Dermis blood vessel endothelial cell (primary cell): ENCODE measurements at regions not wholly inside any gene's neighbourhood (a gene's known extent, or its start where the extent isn't known, plus 50 kb on each side); places are given as distances from the start of the nearest gene placed in this dataset.

Experiments
- DNase-seq: peaks from one replicate; pipeline ENCODE4 v3.0.0; 2010

DNA sequence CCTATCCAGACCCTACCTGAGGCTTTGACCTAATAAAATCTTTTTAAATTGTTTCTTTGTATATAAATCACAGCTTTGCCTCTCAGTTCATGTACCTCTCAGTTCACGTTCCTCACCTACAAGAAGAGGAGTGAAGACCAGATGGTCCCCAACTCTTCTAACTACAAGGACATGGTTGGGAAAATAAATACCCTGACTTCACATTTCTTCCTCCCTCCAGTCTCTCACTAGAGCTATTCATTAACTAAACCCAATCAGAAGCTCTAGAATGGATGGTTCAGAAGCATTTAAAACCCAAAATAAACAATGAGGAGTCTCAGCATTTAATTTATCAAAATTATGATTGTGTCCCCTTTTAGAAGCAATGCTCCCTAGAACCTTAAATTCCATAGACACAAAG is 97.3 kb upstream of the AGTR1 start:
- no peak for DNase-seq

DNA sequence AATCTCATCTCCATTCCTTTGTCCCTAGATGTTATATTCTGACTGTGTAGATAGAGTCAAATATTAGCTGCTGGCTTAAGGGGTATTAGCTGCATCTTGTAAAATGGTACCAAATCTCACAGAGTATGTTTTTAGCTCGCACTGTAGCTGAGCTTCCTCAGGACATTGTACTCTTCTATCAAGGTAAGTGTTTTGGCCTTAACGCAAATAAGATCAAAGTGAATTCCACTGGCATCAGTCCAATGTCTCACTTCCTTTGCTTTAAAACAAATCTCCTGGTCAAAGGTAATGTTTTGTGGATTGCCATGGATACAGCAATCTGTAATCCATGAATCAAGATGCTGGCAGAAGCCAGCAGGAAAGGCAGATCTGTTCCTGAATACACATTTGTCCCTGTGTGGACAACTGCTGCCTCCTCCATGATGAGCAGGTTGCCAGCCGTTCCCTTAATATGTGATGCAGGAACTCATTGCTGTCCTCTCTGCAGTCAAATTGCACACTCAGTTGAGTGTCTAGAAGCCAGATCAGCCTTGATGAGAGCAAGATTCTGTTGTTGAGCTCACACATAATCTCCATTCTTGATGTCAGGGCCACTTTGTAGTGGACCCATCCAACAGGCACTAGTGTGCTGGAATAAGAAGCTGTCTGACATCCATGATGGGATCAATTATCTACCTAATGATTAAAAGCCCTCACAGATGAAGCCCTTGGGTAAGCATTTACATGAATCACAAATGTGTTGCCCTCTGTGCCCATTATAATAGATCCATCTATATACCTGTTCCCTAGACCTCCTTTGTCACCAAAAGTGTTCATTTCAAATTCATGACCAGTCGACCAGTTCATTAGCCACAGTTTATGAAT is 96.6 kb upstream of the AGTR1 start:
- DNase-seq: peak; percentile 1

DNA sequence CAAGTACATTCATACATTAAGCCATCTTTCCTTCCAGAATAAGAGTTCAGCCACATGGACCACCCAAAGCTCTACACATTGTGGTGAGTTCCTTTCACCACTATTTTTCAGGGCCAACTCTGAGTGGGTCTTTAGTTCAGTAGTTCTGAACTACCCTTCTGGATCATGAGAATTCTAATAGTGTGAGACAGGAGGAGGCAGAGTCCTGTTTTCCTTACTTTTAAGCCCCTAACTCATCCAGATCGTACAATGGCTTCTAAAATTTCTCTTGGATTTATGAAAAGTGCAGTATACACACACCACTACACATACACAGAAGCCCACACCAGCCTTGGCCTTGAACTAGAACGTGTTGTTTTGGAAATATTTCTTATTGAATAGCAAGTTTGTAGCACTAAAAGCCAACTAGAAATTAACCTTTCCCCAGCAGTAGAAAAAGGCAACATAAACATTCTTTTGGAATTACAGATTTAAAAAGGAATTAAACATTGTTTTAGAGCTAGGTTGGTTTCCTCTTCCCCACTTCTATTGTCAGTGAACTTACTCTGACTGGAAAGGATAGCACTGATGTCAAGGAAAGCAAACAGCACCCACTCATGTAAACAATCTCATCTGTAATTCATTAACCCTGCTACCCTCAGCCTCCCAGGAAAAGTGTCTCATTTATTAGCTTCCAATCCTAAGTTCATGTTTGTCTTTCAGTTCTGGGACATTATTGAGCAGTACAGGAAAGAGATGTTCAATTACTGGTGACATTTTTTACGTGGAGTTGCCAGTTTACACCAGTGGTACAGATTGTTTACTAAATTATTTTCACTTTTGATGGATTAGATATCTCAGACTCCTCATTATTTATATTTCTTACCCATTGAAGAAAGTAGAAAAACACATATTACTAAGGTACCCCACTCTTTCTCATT is 95.7 kb upstream of the AGTR1 start:
- no peak for DNase-seq

DNA sequence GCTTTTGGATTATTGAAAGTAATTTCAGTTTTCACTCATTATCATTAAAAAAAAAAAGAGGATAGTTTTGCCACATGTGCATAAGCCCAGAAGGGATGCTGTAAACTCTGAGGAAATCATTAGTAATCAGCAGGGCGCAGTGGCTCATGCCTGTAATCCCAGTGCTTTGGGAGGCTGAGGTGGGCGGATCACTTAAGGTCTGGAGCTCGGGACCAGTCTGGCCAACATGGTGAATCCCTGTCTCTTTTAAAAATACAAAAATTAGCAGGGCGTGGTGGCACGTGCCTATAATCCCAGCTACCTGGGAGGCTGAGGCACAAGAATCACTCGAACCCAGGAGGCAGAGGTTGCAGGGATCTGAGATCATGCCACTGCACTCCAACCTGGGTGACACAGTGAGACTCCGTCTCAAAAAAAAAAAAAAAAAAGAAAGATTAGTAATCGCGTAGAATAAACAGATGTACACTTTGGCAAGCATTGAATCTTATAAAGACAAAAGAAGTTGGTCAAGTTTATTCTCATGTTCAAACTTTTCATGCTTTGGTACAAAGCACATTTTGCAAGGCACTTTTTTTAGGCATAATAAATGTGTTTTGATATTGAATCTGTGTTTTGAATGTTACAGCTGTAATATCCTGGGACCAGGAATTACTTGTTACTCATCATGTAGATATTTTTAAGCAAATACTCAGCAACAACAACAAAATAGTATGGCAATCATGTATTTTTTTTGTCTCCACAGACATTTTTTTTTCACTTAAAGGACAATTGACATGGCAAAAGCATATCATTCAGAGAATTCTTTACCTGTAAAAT is 93.2 kb upstream of the AGTR1 start:
- DNase-seq: no peak

DNA sequence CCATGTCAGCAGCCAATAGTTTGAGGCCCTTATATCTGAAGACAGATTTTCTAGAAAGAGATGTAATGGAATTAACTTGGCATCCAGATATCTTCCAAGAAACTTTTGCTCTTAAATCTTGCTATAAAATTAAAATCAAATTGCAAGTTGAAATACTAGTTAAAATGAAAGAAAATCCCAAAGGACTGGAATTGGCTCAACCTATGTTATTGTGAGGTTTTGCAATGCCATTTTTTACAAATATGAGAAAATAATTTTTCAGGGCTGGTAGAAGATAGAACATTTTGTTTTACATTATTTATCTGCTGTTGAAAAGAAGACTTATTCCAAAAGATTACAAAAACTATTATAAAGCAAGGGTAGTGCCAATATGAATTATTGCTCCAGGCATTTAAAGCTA is 92.2 kb upstream of the AGTR1 start:
- no peak for DNase-seq

DNA sequence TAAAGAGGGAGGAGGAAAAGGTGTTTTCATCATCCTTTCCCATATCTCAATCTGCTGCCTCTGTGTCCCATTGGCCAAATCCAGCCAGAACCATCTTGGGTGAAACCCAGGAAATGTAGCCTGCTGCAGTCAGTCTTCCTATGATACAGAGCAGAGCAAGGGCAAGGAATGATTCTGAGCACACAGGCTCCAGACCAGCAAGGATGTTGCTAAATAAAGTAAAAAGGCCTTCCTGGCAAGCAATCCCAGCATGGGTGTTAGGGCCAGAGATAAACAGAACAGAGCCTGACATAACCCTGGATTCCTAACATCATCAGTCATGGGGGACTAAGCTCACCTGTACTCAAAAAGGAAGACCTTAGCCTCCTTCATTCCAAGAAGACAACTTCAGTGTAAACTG is 90.7 kb upstream of the AGTR1 start:
- DNase-seq: no peak

DNA sequence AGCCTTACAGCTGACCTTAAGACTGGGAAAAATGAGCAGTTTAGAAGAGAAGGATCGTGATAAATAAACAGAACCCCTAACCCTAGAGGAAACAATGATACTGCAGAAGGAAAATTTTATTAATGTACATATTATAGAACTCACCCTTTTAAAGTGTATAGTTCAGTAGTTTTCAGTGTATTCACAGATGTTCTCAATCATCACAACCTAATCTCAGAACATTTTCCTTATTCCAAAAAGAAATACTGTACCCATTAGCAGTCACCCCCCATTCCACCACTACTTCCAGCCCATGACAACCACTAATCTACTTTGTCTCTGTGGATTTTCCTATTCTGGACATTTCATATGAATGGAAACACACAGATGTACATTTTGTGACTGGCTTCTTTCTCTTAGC is 90.2 kb upstream of the AGTR1 start:
- DNase-seq: no peak

DNA sequence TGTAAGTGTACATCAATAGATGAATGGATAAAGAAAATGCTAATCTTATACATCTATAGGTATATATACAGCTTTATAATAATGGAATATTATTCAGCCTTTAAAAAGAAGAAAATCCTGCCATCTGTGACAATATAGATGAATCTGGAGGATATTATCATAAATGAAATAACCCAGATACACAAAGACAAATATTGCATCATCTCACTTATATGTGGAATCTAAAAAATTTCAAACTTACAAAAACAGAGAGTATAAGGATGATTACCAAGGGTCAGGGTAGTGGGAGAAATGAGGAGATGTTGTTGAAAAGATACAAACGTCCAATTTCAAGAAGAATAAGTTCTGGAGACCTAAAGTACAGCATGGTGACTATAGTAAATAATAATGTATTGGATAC is 85.4 kb upstream of the AGTR1 start:
- no peak for DNase-seq

DNA sequence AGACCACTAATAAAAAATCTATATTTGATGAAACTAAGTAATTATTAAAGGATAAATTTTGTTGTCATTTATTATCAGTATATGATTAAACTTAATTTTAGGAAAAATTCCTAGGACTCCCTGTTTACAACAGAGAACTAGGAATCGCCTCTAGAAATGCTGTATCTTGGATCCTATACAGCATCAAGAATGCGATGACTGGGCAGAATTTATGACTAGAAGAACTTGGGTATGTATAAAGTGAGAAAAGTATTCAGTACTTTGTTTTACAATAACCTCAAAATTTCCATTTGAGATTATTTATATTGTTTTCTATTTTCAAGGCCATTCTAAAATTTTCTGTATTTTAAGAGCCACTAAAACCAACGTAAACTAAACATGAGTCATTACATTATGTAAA is 82.3 kb upstream of the AGTR1 start:
- no peak for DNase-seq

DNA sequence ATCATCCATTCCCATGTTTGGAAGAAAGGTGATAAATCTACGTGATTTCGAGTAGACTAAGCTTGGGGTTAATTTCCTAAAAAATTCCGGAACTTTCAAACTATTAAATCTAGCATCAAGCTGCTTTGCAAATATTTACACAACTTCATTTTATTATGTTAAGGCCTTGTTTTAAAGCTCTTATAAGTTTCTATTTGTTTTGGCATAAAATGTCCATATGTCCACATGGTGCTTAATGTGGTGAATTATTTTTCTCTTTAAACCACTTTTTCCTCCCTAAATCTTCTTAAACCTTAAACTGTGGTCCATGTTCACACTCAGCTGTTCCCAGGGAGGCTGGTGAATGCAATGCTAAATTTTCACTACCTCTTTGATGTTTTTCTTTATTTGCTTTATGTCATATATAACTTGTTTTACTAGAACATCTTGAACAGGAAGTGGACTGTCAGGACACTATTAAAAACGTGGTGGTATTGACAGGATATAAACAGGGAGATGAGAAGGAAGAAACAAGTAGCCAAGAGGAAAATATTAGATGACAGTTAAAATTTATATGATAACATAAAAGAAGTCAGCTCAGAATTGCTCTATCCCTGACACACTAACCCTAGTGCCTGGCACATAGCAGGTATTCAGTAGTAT is 72.5 kb upstream of the AGTR1 start:
- no peak for DNase-seq

DNA sequence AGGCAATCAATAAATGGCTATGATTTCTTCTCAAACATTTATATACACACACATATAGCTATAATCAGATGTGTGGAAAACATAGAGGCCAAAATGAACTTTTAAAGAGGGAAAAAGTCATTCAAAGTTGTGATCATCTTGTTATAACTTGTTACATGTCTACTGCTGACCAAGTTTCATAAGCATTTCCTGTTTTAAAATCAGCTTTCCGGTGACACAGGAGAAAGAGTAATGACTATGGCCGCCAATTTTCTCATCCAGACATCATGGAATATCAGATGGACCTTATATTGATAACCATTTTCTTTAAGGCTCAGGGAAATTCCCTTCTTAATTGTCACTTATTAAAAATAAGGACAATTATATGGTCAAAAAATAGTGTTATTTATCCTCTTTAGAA is 71.7 kb upstream of the AGTR1 start:
- DNase-seq: peak; percentile 12

DNA sequence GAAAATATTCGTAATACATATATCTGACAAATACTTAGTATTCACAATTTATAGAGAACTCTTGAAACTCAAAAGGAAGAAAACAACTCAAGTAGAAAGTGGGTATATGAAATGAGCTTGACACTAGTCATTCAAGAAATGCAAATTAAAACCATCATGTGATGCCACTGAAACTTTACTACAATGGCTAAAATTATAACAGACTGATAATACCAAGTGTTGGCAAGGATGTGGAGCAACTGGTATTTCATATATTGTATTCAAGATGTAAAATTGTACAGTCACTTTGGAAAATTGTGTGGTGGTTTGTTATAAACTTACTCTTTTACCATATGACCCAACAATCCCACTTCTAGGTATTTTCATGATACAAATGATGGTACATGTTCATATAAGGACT is 68.7 kb upstream of the AGTR1 start:
- no peak for DNase-seq

DNA sequence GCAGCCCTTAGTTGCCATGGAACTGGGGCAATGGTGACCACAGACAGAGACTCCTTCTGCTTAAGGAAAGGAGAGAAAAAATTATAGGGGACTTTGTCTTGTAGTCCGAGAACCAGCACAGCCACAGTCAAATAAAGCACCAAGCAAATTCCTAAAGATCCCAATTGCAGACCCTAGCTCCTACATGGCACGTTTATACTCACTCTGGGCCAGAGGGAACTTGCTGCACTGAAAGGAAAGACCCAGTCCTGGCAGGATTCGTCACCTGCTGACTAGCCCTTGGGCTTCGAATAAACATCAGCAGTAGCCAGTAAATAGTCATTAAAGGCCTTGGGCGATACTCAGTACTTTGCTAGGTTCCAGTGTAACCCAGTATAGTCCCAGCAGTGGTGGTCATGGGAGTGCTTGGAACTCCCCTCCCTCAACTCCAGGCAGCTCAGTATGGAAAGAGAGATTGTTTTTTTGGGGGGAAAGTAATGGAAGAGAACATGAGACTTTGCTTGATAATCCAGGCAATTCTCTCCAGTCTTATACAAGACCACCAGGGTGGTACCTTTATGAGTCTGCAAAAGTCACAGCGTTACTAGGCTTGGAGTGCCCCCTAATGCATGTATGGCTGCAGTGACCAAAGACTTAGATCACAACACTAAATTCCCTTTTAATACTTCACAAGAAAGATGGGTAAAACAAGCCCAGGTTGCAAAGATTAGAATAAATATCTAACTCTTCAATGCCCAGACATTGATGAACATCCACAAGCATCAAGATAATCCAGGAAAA is 66.4 kb upstream of the AGTR1 start:
- DNase-seq: peak; percentile 10

DNA sequence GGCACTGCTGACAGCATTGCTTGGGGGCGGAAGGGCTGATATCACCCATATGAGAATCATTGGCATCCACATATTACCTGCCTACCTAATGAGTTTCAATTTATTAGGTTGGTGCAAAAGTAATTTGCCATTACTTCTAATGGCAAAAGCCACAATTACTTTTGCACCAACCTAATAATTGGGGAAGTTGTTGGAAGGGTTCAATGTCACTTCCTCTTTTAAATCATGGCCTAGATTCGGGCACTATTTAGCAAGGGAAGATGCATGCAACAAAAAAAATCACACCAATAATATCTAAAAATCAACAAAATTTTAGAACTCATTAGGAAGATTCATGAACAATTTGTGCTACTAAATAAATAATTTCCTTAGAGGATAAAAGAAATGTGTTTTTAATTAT is 56.0 kb upstream of the AGTR1 start:
- no peak for DNase-seq

DNA sequence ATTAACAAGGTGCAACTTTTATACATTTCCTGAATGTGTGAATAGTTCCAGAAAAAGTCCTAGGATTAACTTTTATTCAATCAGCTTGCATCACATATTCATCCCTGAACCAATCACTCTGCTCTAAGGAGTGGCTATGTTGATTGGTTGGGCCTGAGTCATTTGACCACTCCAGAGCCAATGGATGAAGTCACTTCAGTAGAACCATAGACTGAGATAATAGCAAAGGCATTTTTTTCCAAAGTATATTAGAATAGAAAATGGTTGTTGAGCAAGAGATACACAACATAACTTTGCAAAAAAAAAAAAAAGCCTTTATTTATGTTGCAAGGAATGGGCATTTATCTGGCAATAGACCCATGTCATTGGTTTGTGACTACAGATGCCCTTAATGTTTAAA is 55.5 kb upstream of the AGTR1 start:
- no peak for DNase-seq

DNA sequence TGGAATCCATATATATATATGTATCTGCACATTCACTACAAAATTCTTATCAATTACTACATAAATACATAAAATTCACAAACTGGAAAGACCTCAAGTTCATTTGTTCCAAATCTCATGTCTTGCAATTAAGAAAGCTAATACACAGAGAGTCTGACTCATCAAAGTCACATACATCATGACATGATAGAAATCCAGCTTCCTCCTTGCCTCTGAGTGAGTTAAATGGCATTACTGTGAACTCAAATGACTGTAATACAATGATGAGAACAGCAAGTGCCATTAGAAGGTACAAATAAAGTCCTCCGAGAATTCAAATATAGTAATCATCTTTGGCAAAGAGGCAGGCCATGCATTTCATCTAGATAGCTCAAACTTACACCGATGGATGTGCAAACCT is 55.1 kb upstream of the AGTR1 start:
- no peak for DNase-seq

DNA sequence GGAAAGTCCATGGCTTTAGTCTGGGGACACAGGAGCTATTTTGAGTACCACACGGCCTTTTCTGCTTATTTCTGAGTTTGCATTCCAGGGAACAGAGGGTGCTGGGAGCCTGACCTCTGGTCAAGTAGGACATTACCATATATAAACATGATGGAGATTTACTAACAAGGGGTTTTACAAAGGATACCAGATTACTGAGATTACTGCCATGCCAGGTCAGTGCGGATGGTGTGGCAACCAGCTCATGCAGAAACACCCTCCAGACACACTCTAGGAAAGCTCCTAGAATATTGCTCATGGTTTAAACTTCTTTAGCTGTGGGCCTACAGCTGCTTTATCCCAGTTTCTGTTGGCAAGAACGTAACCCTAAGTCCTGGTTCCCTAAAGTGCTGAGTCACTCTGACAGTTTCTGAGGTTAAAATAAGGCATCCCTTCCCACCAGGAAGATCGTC is 54.3 kb upstream of the AGTR1 start:
- no peak for DNase-seq

DNA sequence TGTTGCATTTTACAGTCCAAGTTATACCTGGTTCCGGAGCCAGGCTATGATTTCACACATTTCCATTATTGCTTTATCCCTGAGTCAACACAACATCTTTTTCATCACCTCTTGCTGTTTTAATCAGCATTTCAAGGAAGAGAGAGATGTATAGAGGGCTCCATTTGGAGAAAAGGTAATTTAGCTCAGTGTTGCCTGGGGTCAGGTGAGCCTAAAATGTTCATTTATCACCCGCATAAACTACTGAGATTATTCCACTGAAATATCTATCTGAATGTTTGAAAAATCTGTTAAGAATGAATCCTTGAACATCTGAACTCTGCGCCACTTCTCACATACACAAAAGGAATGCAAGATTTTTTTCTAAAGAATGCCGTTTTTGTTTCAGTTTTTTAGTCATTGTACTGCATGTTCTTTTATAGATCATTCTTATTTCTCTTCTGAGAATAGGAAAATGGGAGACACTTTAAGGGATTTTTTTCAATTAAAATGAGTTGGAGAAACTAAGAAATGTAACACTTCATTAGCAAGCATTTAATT is 51.5 kb upstream of the AGTR1 start:
- no peak for DNase-seq
